ENCODE measurements at regions not wholly inside any gene's neighbourhood (a gene's known extent, or its start where the extent isn't known, plus 50 kb on each side); places are given as distances from the start of the nearest gene placed in this dataset.
A peak's percentile ranks its signal among the peaks of the same experiment; 100 is the strongest.

GRCh38 chr18:76672627-76673026, 149.7 kb upstream of the ZNF236 start:
- TF ChIP-seq POLR2A (IDR thresholded peaks at IDR 0.05; ENCODE audit: low read depth) (no peak), CTCF (IDR thresholded peaks at IDR 0.05) (no peak), EP300 (IDR thresholded peaks at IDR 0.05) (no peak), POLR2AphosphoS5 (IDR thresholded peaks at IDR 0.05) (no peak)
- no peak for DNase-seq (ENCODE audit: extremely low spot score)
- Histone ChIP-seq H3K27me3 (peaks cover 0 to 5% (median 0%) of the 10 kb centered on the region in 4 donors), H3K4me3 (no peak overlapping the region), H3K4me1 (peaks cover 0 to 5% (median 0%) of the 10 kb centered on the region in 4 donors), H3K36me3 (no peaks in the 10 kb centered on the region), H3K9me3 (no peaks in the 10 kb centered on the region), H3K27ac (replicated peaks in 1 of 4) (no peak overlapping the region)
- intact Hi-C loops (cut with DNase I): no loop called here
- 88% methylated on average over 3 of the region's 3 CpGs for whole genome bisulfite sequencing

- H3K27ac ChIP-seq (replicated peaks in 1 of 4): no peak overlapping the region
- intact Hi-C loops (cut with DNase I): no loop called here
- no peak for DNase-seq (ENCODE audit: extremely low spot score)
These were observed 151.6 kb upstream of the ZNF236 start for GRCh38 chr18:76670564-76671288.

GRCh38 chr18:76668546-76668945, 153.8 kb upstream of the ZNF236 start:
- no peak for DNase-seq (ENCODE audit: extremely low spot score)
- no peak for TF ChIP-seq CTCF (IDR thresholded peaks at IDR 0.05)
- no peak for TF ChIP-seq POLR2AphosphoS5 (IDR thresholded peaks at IDR 0.05)
- no peak for TF ChIP-seq EP300 (IDR thresholded peaks at IDR 0.05)
- TF ChIP-seq POLR2A (IDR thresholded peaks at IDR 0.05; ENCODE audit: low read depth): no peak
- H3K27ac ChIP-seq (replicated peaks in 1 of 4): no peak overlapping the region
- H3K4me3 ChIP-seq: no peak overlapping the region
- no peaks in the 10 kb centered on the region for H3K9me3 ChIP-seq
- 91% methylated on average over 5 of the region's 5 CpGs for WGBS
- intact Hi-C loops (cut with DNase I): no loop called here
- H3K4me1 ChIP-seq: peaks cover 0 to 5% (median 0%) of the 10 kb centered on the region in 4 donors
- no peaks in the 10 kb centered on the region for H3K27me3 ChIP-seq
- H3K36me3 ChIP-seq: no peaks in the 10 kb centered on the region

More at GRCh38 chr18:76670564-76671288, 151.6 kb upstream of the ZNF236 start:
- Histone ChIP-seq H3K4me3 (no peak overlapping the region), H3K36me3 (no peaks in the 10 kb centered on the region), H3K27me3 (peaks cover 0 to 5% (median 0%) of the 10 kb centered on the region in 4 donors), H3K9me3 (no peaks in the 10 kb centered on the region), H3K4me1 (peaks cover 0 to 5% (median 0%) of the 10 kb centered on the region in 4 donors)
- WGBS: 66% methylated on average over 12 of the region's 12 CpGs
- no peak for TF ChIP-seq POLR2AphosphoS5 (IDR thresholded peaks at IDR 0.05)
- no peak for TF ChIP-seq POLR2A (IDR thresholded peaks at IDR 0.05; ENCODE audit: low read depth)
- TF ChIP-seq EP300 (IDR thresholded peaks at IDR 0.05): no peak
- no peak for TF ChIP-seq CTCF (IDR thresholded peaks at IDR 0.05)

GRCh38 chr18:76668119-76668518, 154.2 kb upstream of the ZNF236 start:
- H3K27ac ChIP-seq (replicated peaks in 1 of 4): no peak overlapping the region
- DNase-seq (ENCODE audit: extremely low spot score): peak; percentile 66
- TF ChIP-seq CTCF (IDR thresholded peaks at IDR 0.05) (no peak), EP300 (IDR thresholded peaks at IDR 0.05) (no peak), POLR2AphosphoS5 (IDR thresholded peaks at IDR 0.05) (no peak), POLR2A (IDR thresholded peaks at IDR 0.05; ENCODE audit: low read depth) (no peak)
- no peaks in the 10 kb centered on the region for H3K9me3 ChIP-seq
- peaks cover 0 to 5% (median 0%) of the 10 kb centered on the region in 4 donors for H3K4me1 ChIP-seq
- H3K36me3 ChIP-seq: no peaks in the 10 kb centered on the region
- intact Hi-C loops (cut with DNase I): no loop called here
- H3K27me3 ChIP-seq: no peaks in the 10 kb centered on the region
- H3K4me3 ChIP-seq: no peak overlapping the region
- 91% methylated on average over 7 of the region's 8 CpGs for WGBS
